NCI-H446 treated with DMSO at 0.1 percent for 48 hours (cell line): ENCODE measurements at regions not wholly inside any gene's neighbourhood (a gene's known extent, or its start where the extent isn't known, plus 50 kb on each side); places are given as distances from the start of the nearest gene placed in this dataset.
"Not testable (repeated sequence)": the region's sequence is repeated elsewhere in the genome, so short reads cannot be mapped to it uniquely, and the experiment has no call there.

Source experiments
- DNase-seq: peaks from one replicate; lab custom pipeline; 2025; lab: John Stamatoyannopoulos, UW

DNA sequence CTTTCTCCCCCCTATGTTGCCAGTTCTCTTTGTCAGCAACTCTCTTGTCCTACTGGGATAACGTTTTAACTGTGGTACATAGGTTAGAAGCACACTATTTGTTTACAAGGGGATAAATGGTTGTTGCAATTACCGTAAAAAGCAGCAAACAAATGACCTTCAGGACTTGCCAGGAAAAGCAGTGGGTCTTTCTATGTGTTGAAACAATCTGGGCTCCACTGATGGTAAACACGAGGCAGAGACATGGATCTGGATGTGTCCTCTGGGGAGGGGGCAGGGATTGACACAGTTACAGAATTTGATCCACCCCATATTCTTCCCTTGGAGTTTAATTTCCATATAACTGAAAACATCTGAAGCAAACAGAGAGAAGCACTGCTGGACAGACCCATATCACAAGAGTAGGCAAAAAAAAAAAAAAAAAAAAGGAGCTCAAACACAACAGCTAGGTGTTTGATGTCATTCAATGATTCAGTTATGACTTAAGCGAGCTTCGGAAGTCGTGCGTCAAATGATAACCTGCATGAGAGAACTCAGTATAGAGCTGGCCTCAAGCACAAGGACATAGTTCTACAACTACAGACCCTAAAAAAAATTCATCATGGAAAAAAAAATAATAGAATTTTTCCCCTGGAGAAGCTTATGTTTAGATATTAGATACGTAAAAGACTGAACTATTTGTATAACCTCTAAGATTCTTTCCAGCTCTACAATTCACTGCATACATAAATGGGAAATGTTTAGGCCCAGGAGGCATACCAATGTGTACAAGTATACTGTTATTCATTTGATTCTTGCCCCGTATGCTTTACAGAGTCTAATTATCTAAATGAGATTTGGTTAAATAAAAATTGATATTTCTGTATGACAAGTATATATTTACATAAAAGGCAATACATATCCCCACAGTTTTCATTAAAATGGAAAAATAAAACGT lies 127.7 kb downstream of the ALDH8A1 start:
- no peak for DNase-seq

DNA sequence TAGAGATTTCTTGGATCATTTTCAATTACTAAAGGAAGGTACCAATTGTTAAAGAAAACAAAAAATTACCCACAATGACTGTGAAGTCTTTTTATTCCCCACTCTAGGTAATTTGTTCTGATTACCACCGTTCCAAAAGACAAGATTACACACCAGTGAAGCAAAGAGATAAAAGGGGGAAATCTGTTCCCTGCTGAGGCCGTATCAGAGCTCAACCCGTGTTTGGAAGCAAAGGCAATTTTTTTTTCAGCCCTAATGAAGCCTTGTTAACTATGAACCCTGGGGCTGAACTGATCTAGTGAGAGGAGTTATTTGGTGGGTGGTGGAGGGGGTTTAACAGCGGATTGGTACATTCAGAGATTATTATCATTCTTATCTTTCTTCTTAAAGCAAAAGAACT lies 128.5 kb downstream of the ALDH8A1 start:
- DNase-seq: no peak

DNA sequence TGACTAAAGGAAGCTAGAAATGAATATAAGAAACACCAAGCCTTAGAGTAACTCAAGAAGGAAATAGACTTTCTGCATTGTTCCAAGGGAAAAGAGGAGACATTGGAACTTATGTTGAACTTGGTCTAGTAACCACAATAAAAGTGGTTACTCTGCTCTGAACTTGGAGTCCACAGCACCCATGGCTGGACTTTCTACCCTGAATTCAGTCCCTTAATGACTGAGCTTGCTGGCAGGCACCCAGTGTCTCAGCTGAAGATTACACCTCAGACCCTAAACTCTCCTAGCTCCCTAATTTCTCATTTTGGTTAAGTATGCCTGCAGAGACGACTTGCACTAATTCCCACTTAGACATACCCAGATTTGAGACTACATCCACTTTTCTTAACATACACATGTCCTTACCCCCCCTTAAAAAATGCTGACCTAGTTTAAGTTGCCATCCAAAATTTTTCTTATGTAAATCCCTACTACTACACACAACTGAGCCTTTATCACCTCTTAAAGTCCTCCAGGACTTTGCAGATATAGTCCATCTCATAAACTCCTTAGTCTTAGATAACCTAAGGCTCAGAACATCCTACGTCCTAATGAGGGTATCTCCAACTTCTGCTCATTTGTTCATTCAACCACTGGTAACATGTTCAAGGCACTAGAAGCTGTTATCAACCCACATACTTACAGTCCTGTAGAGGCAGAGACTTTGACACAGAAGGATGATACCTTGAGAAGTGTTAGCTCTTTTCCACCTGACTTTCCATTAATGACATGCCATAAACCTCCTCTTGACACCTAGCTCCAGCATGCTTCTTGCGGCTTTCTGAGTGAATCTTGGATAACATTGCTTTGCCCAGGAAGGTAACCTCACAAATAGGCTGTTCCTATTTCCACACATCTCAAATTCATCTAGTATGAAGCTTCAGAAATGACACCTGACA lies 129.8 kb downstream of the ALDH8A1 start:
- DNase-seq: no peak

DNA sequence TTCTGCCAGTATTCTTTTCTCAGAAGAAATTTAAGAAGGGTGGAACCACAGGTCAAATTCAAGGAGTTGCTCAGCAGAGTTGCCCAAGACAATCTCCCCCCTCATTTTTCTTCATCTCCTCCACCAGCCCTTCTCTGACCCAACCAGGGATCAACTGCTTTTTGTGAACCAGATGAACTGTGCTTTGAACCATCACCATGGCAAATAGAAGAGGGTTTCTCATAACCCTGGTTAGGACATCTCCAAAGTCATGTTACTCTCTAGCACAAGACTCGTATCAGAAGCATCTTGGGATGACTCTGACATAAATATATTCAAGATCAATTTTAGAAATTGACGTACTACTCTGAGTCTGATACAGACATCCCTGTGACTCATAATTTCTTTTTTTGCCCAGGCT lies 130.7 kb downstream of the ALDH8A1 start:
- DNase-seq: no peak

DNA sequence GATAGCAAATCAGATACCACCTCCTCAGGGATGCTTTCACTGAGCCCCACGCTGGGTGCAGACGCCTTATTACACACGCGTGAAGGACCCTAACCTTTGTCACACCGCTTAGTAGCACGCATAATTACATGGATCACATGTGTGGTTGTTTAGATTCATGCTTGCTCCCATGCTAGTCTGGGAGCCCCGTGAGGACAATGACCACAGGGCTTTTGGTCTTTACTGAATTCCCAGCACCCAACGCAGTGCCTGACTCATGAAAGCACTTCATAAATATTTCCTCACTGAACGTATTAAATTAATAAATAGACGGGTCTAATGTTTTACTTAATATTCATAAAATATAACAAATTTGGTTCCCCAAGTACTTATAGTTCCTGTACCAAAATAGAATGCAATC lies 132.5 kb downstream of the ALDH8A1 start:
- DNase-seq: no peak

DNA sequence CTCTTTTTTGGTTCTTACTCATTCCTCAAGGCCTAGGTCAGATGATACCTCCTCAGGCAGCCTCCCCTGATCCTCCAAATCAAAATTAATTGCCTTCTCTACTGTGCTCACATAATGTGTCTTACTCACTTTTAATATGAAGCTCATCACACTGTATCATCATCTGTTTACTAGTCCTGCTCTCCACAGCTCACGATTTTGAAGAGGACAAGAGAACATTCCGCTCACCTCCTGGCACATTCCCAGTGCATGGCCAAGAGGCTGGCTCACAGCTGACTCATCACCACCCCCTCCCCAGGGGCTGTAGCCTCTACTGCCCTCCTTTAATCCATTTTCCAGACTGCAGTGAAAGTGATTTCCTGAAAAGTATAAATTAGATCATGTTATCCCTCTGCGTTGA lies 133.1 kb downstream of the ALDH8A1 start:
- DNase-seq: no peak

DNA sequence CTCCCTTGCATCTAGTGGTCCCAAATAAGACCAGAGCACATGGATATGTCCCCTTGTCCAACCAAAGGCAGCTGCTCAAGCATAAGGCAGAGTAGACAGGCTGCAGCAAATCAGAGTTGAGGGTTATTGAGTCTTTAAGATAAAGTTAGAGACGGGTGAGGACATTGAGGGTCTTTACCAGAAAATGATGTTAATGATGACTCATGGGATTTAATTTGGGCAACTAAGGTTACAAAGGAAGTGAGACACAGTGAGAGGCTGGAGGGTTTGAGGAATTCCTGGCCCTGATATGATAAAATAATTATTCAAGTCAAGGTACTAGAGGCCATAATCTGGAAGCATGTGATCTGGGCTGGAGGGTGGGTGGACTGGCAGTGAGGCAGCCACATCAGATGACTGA lies 133.6 kb downstream of the ALDH8A1 start:
- no peak for DNase-seq

DNA sequence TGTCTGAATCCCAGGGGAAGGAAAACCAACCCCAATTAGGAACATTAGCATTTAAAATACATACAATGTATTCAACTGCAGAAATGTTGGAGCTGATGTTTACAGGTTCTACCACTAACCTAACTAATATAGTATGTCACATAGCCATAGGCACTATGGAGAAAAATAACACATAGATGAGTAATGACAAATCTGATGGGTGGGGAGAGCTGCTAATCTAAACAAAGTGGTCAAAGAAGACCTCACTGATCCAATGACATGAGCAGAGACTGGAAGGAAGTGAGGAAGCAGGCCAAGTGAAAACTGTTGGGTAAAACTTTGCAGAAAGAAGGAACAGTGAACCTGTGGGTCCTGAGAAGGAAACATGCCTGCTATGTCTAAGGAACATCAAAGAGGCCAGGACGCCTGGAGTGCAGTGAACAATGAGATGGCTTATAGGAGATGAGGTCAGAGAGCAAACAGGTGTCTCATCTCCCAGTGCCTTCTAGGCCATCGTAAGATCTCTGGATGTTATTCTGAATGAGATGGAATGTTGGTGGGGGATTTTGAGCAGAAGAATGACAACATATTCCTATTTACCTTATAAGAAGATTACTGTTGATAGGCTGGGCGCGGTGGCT lies 135.7 kb downstream of the ALDH8A1 start:
- DNase-seq: no peak

DNA sequence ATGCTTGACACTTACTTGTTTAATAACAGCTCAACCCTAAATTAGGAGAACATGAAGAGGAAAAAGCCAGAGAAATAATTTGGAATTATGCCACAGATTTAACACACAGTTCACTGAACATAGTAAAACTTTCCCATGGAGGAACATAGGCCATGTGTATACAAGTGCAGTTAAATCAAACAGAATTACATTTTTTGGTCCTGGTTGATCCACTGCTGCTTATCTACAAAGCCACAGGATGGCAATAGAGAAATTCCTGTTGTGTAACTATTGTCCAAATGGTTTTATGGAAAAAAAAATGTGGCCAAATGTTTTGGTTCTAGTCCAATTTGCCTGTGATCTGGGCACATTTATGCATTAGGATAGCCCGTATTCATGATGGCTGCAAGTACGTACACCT lies 136.8 kb downstream of the ALDH8A1 start:
- no peak for DNase-seq

DNA sequence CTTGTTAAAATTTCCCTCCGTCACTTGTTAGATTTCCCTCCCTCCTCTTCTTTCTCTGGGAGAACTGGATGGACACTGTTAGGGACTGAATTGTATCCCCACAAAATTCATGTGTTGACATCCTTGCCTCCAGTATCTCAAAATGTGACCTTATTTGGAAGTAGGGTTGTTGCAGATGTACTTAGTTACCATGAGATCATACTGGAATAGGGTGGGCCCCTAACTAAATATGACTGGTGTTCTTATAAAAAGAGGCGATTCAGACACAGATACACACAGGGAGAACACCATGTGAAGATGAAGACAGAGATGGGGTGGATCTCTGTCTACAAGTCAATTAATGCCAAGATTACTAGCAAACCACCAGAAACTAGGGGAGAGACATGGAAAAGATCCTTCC lies 139.5 kb downstream of the ALDH8A1 start:
- no peak for DNase-seq

DNA sequence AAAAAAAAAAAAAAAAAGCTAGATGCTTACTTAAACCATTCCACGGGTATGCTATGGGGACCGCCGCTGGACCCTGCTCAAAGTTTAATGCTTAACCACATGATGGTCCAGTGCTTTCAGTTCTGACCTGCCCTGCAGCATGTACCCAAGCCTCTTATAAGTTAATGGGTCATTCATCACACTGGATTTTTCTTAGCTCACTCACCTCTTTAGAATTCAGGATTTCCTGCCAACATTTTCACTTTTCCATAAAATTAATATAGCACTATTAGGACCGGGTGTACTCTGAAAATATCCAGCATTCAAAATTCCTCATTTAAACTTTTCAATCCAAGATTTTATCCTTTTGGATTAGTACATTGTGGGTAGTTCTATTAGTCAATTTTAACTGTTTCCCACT lies 140.8 kb downstream of the ALDH8A1 start:
- DNase-seq: no peak

DNA sequence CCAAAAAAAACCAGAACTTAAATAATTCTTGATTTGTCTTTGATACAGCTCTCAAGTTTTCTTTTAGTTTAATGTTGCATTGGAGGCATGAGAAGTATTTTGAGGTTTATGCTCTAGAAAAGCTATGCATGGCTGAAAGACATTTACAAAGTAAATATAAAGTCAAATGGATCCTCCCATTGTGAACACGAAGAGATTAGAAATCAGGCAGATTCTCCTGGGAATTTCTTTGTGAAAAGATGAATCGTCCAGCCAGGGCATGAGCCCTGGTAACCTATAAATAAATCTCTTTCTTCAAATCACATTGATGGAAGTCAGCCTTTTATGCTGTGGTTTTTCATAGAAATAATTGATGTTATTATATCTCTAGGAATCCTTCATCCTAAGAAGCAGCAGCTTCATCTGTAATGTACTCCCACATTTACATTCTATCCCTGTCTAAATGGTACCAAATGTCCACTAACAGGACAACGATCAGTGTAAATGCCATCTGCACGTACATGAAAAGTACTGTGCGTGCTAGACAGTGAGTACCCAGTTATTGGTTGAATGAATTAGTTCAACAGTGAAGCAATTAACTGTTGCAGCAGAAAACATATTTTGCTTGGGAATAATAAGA lies 143.6 kb downstream of the ALDH8A1 start:
- no peak for DNase-seq

DNA sequence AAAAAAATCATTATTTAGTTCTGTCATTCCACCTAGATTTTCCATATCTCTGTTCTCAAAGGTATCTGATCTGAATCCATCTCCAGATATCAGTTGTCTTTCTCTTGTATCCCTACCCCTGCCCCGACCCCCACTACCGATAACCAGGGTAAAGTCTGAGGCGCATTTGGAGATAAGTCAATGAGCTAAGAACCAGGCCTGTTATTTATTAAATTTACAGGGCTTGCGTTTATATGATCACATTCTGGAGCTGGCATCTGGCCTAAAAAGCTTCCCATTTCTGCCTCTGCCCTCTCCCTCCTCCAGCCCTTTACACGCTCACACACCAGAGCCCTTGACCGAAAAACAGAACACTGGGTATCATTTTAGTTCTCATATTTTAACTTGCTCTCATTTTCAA lies 144.7 kb downstream of the ALDH8A1 start:
- DNase-seq: no peak

DNA sequence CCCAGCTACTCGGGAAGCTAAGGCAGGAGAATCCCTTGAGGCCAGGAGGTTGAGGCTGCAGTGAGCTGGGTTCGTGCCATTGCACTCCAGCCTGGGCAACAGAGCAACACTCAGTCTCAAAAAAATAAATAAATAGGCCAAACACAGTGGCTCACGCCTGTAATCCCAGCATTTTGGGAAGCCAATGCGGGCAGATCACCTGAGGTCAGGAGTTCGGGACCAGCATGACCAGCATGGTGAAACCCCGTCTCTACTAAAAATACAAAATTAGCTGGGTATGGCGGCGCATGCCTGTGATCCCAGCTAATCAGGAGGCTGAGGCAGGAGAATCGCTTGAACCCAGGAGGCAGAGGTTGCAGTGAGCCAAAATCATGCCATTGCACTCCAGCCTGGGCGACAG lies 145.6 kb downstream of the ALDH8A1 start:
- DNase-seq: not testable (repeated sequence)

DNA sequence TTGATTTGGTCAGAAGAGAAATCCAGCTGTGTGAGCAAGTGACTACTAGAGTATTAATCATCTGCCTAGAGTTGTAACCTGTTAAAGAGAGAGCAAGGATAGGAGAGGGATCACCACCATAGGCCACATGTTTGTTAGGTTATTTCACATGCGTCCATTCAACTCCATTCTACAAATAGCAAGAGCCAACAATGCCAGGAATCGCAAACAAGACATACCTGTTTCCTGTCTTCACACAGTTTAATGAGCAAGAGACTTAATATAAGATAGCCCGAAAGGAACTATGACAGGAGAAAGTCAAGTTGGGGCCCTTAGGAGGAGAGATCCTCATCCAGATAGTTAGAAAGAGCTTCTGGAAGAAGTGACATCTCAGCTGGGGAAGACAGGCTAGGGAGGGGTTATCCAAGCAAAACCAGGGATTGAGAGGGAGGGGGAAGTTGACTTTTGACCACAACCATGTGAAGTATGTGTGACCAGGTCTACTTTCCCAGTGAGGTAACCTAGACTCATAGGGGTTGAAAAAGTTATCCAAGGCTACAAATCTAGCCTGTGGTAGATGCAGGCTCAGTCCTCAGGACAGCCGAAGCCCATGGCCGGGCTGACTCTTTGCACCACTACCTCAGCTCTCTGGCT lies 147.4 kb downstream of the ALDH8A1 start:
- no peak for DNase-seq

DNA sequence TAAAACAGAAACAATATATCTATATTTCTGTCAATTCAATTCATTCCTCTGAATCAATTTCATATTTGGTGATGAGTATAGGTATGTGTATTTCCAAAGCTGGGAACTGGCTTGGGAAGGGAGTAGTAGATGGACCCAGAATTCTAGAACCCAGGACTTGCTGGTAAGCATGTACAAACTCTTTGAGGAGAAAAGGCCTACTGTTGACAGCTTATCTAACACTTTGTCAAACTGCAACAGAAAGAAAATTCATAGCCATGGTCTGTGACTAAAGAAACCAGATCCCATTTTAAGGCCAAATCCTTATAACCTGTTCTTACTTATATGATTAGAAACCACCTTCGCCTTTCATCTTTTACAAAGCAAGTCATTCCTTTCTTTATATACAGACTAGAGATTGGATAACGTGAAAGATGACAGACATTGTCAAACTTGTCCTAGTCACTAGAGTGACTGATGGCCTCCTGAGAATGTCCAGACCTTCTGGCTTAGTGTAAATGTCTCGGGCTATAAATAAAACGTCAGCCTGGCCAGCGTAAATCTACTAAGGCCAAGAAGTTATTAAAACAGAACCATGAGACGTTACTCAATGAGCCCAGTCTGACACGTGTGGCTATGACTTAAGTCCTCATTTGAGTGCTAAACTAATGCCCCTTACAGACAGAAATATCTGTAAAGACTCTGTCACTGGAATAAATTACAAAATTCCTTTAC lies 152.3 kb downstream of the ALDH8A1 start:
- DNase-seq: no peak

DNA sequence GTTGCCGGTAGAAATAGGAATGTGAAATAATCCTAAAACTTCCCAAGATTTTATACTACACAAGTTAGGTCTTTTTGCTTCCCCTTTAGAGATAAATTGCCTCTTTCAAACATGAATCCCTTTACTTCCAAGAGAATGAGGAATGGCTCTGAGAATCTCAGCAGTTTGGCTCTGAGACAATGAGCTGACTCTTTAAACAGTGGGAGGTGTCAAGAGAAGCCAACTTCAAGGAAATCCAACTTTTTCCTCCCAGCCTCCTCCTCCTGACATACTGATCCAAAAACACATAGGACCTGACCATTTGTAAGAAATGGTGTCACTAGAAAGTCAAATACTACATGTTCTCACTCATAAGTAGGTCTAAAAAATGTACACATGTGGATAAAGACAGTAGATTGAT lies 154.2 kb downstream of the ALDH8A1 start:
- no peak for DNase-seq

DNA sequence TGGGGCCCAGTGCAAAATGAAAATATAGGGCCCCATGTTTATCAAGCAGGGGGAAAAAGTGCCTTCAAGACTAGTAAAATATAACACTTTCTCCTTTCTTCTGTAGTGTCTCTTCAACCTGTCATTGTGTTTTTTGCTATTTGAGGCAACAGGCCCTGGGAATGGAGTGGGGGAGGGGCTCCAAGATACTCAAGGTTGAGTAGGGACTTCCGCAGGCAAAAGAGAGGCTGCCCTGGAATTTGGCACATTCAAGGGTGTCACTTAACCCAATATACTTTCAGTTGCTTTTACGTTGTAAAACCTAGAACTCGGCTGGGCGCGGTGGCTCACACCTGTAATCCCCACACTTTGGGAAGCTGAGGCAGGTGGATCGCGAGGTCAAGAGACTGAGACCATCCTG lies 154.9 kb downstream of the ALDH8A1 start:
- DNase-seq: no peak

DNA sequence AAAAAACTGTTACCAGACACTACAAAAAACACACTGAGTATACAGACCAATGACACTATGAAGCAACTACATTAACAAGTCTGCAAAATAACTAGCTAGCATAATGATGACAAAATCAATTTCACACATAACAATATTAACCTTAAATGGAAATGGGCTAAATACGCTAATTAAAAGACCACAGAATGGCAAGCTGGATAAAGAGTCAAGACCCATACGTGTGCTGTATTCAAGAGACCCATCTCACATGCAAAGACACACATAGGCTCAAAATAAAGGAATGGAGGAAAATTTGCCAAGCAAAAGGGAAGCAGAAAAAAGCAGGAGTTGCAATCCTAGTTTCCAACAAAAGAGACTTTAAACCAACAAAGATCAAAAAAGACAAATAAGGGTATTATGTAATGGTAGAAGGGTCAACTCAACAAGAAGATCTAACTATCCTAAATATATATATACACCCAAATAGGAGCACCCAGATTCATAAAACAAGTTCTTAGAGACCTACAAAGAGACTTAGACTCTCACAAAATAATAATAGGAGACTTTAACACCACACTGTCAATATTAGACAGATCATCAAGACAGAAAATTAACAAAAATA lies 158.6 kb downstream of the ALDH8A1 start:
- DNase-seq: not testable (repeated sequence)

DNA sequence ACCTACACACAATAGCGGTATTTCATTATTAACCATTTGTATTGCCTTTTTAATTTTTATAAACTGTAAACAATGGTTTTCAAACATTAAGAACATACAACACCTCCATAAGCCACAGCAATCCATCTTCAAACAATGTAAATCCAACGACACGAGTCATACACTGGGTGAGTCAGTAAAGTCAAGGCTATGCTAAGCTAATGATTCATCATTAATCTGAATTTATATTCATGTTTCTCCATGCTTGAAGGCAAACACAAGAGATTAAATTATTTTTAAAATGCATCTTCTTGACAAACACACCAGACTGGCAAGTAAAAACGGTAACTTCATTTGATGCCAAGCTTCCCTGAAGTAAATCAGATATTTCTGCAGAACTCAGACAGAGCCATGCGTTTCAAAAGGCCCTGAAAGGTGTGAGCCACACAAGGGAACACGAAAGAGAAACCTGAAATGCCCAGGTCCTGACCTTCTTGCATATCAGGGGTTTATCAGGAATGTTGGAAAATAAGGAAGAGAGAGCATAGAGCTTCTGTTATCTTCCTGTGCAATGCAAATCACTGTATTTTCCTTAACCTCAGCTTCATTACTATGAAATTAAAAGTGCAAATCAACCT lies 162.5 kb downstream of the ALDH8A1 start:
- DNase-seq: no peak
